ENCODE measurements at regions not wholly inside any gene's neighbourhood (a gene's known extent, or its start where the extent isn't known, plus 50 kb on each side); places are given as distances from the start of the nearest gene placed in this dataset.

GRCh38 chr20:8986631-8987030 is 82.3 kb upstream of the PLCB4 start:
- no peak for TF ChIP-seq CTCF (IDR thresholded peaks at IDR 0.05)
- no peak for TF ChIP-seq POLR2A (IDR thresholded peaks at IDR 0.05)
- no peak for TF ChIP-seq POLR2AphosphoS5 (IDR thresholded peaks at IDR 0.05)

Measured in breast epithelium (tissue), 3 donors.